ENCODE measurements at regions not wholly inside any gene's neighbourhood (a gene's known extent, or its start where the extent isn't known, plus 50 kb on each side); places are given as distances from the start of the nearest gene placed in this dataset.

- H3K4me1 ChIP-seq (ENCODE audit: insufficient read depth): no peaks in the 10 kb centered on the region
- WGBS: 70% methylated on average over 6 of the region's 6 CpGs
Observed at GRCh38 chr4:11342401-11342800, 86.3 kb downstream of the HS3ST1 start.

GRCh38 chr4:11341337-11342043 lies 87.2 kb downstream of the HS3ST1 start:
- Histone ChIP-seq H3K4me3 (ENCODE audit: low read depth, low read length) (no peak overlapping the region), H3K36me3 (ENCODE audit: insufficient read depth) (no peaks in the 10 kb centered on the region), H3K4me1 (ENCODE audit: insufficient read depth) (no peaks in the 10 kb centered on the region), H3K27ac (ENCODE audit: low read depth) (no peak overlapping the region)
- DNase-seq (ENCODE audit: extremely low spot score): no peak
- WGBS: 76% methylated on average over 6 of the region's 6 CpGs

More at GRCh38 chr4:11342401-11342800, 86.3 kb downstream of the HS3ST1 start:
- Histone ChIP-seq H3K27ac (ENCODE audit: low read depth) (no peak overlapping the region), H3K4me3 (ENCODE audit: low read depth, low read length) (no peak overlapping the region), H3K36me3 (ENCODE audit: insufficient read depth) (no peaks in the 10 kb centered on the region)
- DNase-seq (ENCODE audit: extremely low spot score): no peak

GRCh38 chr4:11338956-11339782 lies 89.5 kb downstream of the HS3ST1 start:
- no peaks in the 10 kb centered on the region for H3K36me3 ChIP-seq (ENCODE audit: insufficient read depth)
- no peak overlapping the region for H3K4me3 ChIP-seq (ENCODE audit: low read depth, low read length)
- no peak overlapping the region for H3K27ac ChIP-seq (ENCODE audit: low read depth)
- no peaks in the 10 kb centered on the region for H3K4me1 ChIP-seq (ENCODE audit: insufficient read depth)
- WGBS: 85% methylated on average over 5 of the region's 5 CpGs
- no peak for DNase-seq (ENCODE audit: extremely low spot score)

GRCh38 chr4:11337287-11337686 lies 91.4 kb downstream of the HS3ST1 start:
- WGBS: 51% methylated on average over 1 of the region's 1 CpG
- H3K36me3 ChIP-seq (ENCODE audit: insufficient read depth): no peaks in the 10 kb centered on the region
- H3K27ac ChIP-seq (ENCODE audit: low read depth): no peak overlapping the region
- H3K4me1 ChIP-seq (ENCODE audit: insufficient read depth): no peaks in the 10 kb centered on the region
- no peak overlapping the region for H3K4me3 ChIP-seq (ENCODE audit: low read depth, low read length)
- DNase-seq (ENCODE audit: extremely low spot score): no peak

DNA sequence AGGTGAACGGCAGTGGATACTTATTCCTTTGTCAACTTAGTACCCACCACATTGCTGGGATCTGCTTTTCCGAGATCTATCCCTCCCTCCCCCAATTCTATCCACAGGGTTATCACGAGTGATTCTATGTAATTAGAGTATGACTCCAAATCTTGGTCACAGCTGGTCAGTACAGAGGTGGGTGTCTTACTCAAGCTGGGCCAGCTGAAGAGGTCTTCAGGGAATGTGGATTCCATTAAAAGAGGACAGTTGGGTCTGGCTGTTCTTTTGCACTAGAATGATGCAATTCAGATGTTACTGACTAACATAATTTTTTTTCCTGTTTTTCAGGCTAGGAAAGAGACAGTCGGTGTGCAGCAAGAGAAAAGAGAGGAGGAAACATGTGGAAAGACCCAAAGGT lies 92.3 kb downstream of the HS3ST1 start:
- WGBS: 78% methylated on average over 4 of the region's 4 CpGs
- Histone ChIP-seq H3K4me3 (ENCODE audit: low read depth, low read length) (no peak overlapping the region), H3K4me1 (ENCODE audit: insufficient read depth) (no peaks in the 10 kb centered on the region), H3K27ac (ENCODE audit: low read depth) (no peak overlapping the region), H3K36me3 (ENCODE audit: insufficient read depth) (no peaks in the 10 kb centered on the region)
- DNase-seq (ENCODE audit: extremely low spot score): no peak

GRCh38 chr4:11334887-11335286 lies 93.8 kb downstream of the HS3ST1 start:
- no peaks in the 10 kb centered on the region for H3K36me3 ChIP-seq (ENCODE audit: insufficient read depth)
- no peak overlapping the region for H3K27ac ChIP-seq (ENCODE audit: low read depth)
- H3K4me1 ChIP-seq (ENCODE audit: insufficient read depth): no peaks in the 10 kb centered on the region
- no peak overlapping the region for H3K4me3 ChIP-seq (ENCODE audit: low read depth, low read length)
- no peak for DNase-seq (ENCODE audit: extremely low spot score)
- 74% methylated on average over 4 of the region's 4 CpGs for WGBS

DNA sequence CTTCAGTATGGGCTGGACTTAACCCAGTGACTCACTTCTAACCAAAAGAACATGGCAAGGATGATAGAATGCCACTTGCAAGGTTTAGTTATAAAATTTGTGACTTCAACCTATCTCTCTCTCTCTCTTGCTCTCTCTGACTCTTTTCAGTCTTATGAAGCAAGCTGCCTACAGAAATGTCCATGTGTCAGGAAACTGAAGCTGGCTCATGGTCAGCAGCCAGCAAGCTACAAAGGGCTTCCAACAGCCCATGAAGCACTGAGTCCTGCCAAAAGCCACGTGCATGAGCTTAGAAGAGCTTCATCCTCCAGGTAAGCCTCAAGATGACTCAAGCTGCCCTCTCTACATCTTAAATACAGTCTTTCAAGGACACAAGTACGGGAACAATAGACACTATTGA lies 100.3 kb downstream of the HS3ST1 start:
- 56% methylated on average over 2 of the region's 2 CpGs for WGBS
- DNase-seq (ENCODE audit: extremely low spot score): no peak

GRCh38 chr4:11326021-11326420 lies 102.7 kb downstream of the HS3ST1 start:
- no peaks in the 10 kb centered on the region for H3K4me1 ChIP-seq (ENCODE audit: insufficient read depth)
- DNase-seq (ENCODE audit: extremely low spot score): no peak
- H3K36me3 ChIP-seq (ENCODE audit: insufficient read depth): no peaks in the 10 kb centered on the region
- 59% methylated on average over 2 of the region's 2 CpGs for WGBS
- no peak overlapping the region for H3K27ac ChIP-seq (ENCODE audit: low read depth)
- no peak overlapping the region for H3K4me3 ChIP-seq (ENCODE audit: low read depth, low read length)

More for the DNA sequence above, 100.3 kb downstream of the HS3ST1 start:
- H3K4me3 ChIP-seq (ENCODE audit: low read depth, low read length): no peak overlapping the region
- H3K27ac ChIP-seq (ENCODE audit: low read depth): no peak overlapping the region
- no peaks in the 10 kb centered on the region for H3K4me1 ChIP-seq (ENCODE audit: insufficient read depth)
- H3K36me3 ChIP-seq (ENCODE audit: insufficient read depth): no peaks in the 10 kb centered on the region

GRCh38 chr4:11323771-11324170 lies 104.9 kb downstream of the HS3ST1 start:
- no peaks in the 10 kb centered on the region for H3K4me1 ChIP-seq (ENCODE audit: insufficient read depth)
- no peak overlapping the region for H3K27ac ChIP-seq (ENCODE audit: low read depth)
- DNase-seq (ENCODE audit: extremely low spot score): no peak
- no peaks in the 10 kb centered on the region for H3K36me3 ChIP-seq (ENCODE audit: insufficient read depth)
- no peak overlapping the region for H3K4me3 ChIP-seq (ENCODE audit: low read depth, low read length)

- H3K4me3 ChIP-seq (ENCODE audit: low read depth, low read length): no peak overlapping the region
- no peak for DNase-seq (ENCODE audit: extremely low spot score)
- H3K4me1 ChIP-seq (ENCODE audit: insufficient read depth): no peaks in the 10 kb centered on the region
- no peak overlapping the region for H3K27ac ChIP-seq (ENCODE audit: low read depth)
- no peaks in the 10 kb centered on the region for H3K36me3 ChIP-seq (ENCODE audit: insufficient read depth)
- 73% methylated on average over 6 of the region's 6 CpGs for WGBS
Observed at GRCh38 chr4:11313157-11313943, 115.3 kb downstream of the HS3ST1 start.

- no peak overlapping the region for H3K4me3 ChIP-seq (ENCODE audit: low read depth, low read length)
- H3K36me3 ChIP-seq (ENCODE audit: insufficient read depth): no peaks in the 10 kb centered on the region
- no peak overlapping the region for H3K27ac ChIP-seq (ENCODE audit: low read depth)
- H3K4me1 ChIP-seq (ENCODE audit: insufficient read depth): no peaks in the 10 kb centered on the region
- DNase-seq (ENCODE audit: extremely low spot score): no peak
Observed at GRCh38 chr4:11312389-11312788, 116.3 kb downstream of the HS3ST1 start.

- 76% methylated on average over 4 of the region's 4 CpGs for WGBS
- no peak for DNase-seq (ENCODE audit: extremely low spot score)
- no peak overlapping the region for H3K27ac ChIP-seq (ENCODE audit: low read depth)
- no peaks in the 10 kb centered on the region for H3K36me3 ChIP-seq (ENCODE audit: insufficient read depth)
- H3K4me3 ChIP-seq (ENCODE audit: low read depth, low read length): no peak overlapping the region
- no peaks in the 10 kb centered on the region for H3K4me1 ChIP-seq (ENCODE audit: insufficient read depth)
Observed at GRCh38 chr4:11301075-11301660, 127.5 kb downstream of the HS3ST1 start.

GRCh38 chr4:11299836-11300235 lies 128.9 kb downstream of the HS3ST1 start:
- Histone ChIP-seq H3K36me3 (ENCODE audit: insufficient read depth) (no peaks in the 10 kb centered on the region), H3K4me3 (ENCODE audit: low read depth, low read length) (no peak overlapping the region), H3K27ac (ENCODE audit: low read depth) (no peak overlapping the region), H3K4me1 (ENCODE audit: insufficient read depth) (no peaks in the 10 kb centered on the region)
- no peak for DNase-seq (ENCODE audit: extremely low spot score)
- WGBS: 81% methylated on average over 5 of the region's 5 CpGs
